HG03025 (cell line): ENCODE measurements at regions not wholly inside any gene's neighbourhood (a gene's known extent, or its start where the extent isn't known, plus 50 kb on each side); places are given as distances from the start of the nearest gene placed in this dataset.

Experiments used
- ATAC-seq: cut with Tn5 transposase; IDR thresholded peaks from one replicate; pipeline ENCODE4 v1.9.1; 2021; ENCODE audit warnings: mild to moderate bottlenecking, moderate library complexity; ENCODE audit not compliant: unreplicated experiment, low FRiP score

DNA sequence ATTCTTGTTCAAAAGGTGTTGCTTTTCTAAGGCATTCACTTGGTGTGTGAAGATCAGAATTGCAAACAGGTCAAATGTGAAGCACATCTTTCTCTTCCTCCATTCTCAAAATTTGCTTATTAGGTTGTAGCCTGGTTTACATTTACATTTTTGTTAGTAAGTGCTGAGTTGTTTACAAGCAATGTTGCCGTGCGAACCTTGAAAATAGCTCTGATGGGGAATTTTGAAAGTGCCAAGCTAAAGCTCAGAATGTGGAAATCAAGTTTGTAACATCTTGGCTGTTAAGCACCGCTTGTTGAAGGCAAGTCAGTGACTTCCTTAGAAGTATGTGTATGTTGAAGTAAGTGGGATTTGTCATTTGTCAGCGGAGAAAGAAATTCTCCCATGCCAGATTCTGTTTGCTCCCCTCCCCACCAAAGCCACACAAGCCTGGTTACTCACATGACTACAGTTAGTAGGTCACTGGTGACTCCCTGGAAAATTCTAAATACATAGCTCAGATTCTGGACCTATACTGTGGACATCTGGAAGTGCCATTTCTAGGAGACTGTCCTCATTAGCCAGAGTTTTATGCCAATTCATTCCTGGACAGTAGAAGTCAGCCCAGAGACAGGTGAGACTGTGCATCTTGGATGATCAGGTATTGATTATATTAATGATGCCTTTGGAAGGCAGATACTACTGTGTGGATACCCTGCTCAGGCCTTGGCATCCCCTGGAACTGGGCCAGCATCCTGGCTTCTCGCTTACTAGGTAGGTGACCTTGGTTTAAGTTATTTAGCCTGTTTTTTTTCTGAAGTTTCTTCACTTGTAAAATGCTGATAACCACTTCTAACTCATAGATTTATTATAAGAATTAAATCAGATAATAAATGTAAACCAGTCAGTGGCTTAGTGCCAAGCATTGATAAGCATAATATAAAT, 390.6 kb upstream of the SEMA6D start:
- no peak for ATAC-seq

DNA sequence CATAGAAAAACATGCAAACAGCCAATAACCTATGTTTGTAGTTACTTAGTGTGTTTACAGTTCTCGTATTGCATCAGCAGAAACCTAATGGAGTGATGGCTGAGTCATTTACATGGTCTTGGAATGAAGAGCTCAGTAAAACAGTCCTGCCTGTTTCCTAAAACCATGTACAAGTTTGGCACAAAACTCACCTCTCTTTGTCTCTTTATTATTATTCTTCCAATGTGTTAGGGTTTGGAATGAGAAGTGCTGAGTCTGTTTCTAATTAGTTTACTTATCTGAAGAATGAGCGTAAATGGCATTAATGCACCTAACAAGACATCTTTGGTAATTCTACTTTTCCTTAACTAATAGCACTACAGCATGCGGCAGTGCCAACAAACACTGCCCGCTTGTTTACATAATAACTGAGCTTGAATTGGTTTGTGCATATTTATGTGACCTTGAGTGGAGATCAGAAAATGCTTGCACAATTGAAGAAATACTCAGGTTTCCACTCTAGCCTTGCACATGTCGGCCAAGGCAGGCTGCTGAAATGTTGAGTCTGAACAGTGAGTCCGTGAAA, 385.4 kb upstream of the SEMA6D start:
- ATAC-seq: no peak

DNA sequence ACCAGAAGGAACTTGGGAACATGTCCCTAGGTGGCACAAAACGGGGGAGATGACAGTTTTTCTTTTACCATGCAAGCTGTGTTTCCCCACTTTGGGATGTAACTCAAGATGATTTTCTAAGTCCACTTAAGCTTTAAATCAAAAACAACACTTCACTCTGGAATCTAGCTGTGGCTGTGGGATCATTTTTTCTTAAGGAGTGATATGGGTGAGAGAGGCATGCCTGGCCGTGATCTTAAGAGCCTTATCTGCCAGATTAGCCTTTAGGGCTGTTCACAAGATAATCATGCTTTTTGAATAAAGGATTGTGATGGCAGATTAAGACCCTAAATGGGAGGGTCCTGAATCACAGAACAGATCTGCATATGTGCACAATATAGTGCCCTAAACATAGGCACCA, 384.8 kb upstream of the SEMA6D start:
- no peak for ATAC-seq

DNA sequence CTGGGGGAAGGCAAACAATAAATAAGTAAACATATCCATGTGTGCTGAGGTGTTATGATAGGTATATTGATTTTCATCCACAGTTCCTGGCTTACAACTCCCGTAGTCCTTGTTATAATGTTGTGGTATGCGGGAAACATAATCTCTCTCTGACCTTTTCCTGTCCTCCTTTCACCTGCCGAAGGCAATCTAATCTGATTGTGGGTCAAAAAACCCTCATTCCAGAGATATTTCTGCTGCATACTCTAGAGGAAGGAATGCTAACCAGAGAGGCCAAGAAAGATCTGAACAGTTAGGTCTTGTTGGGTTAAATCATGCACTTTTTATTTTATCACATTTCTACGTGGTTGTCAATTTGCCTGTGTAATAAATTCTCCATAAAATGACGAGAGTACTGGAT, 383.6 kb upstream of the SEMA6D start:
- no peak for ATAC-seq

DNA sequence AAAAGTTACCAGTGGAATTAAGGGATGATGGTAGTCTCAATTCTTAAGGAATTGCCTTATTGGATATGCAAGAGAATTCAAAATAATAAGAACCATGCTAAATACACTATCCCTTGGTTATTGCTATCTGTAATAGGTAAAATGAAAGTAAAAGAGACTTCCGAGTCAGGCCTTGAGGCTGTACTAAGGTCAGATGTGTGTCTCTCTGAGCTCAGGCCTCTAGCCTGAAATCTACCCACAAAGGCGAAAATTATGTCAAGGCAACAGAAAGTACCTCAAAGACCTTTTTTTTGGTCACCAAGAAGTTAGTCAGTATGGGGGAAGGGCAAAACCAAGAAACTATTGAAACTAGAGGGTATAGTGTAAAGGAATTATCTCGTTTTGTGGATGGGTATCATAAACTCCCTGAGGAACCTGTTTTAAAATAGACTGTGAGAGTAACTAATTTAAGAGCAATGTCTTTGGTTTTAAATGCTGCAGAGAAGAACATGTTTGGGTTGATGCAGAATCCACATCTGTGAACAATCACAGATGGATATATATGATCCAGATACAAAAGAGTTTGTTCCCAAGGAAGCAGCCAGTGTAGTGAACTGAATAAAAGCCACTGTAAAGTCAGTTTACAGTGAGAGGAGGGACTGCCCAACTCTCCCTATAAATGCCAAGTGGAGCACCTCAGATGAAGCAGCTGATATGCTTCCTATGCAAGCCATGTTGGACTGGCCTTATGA, 382.3 kb upstream of the SEMA6D start:
- ATAC-seq: no peak

DNA sequence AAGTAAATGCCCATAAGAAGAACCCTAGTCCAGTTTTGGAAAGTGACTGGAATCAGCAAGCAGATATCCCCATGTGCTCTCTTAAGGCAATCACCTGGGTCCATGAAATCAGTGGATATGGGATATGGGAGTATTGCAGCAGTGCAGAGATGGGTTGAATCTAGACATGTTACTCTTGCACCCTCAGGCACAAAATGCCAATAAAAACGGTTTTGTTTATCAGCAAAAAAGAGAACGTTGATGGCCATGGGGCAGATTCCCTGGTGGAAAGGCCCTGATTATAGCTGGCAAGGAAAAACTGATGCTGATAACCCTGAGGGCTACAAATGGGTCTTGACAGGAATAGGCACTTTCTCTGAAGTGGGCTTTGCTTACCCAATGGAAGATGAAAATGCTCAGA, 380.2 kb upstream of the SEMA6D start:
- ATAC-seq: no peak

DNA sequence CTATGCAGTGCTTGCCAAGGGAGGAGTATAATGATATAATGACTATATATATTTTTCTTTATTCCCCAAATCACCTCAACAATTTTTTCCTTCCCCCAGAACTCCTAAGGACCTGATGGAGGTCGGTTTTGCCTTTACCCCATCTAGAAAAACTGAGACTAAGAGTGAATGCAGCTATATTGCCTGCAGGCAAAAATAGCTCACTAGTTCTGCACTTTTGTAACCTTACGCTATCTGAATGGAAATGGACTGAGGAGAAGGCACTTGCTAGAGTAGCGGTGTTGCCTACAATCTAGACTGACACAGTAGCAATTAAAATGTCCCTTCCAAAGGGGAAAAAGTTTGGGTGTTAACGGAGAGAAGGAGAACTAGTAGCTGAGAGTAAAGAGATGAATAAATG, 379.5 kb upstream of the SEMA6D start:
- ATAC-seq: no peak

DNA sequence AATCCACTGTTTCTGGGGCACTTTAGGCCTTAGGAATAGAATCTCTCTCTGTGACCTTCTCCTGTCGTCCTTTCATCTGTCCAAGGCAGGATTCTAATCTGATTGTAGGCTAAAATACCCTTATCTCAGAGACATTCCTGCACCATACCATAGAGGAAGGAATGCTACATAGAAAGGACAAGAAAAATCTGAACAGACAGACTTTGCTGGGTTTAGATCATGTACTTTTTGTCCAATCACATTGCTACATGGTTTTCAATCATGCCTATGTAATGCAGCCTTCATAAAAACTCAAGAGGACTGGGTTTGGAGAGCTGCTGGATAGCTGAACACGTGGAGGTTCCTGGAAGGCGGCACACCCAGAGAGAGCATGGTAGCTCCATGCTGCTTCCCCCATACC, 378.5 kb upstream of the SEMA6D start:
- no peak for ATAC-seq

DNA sequence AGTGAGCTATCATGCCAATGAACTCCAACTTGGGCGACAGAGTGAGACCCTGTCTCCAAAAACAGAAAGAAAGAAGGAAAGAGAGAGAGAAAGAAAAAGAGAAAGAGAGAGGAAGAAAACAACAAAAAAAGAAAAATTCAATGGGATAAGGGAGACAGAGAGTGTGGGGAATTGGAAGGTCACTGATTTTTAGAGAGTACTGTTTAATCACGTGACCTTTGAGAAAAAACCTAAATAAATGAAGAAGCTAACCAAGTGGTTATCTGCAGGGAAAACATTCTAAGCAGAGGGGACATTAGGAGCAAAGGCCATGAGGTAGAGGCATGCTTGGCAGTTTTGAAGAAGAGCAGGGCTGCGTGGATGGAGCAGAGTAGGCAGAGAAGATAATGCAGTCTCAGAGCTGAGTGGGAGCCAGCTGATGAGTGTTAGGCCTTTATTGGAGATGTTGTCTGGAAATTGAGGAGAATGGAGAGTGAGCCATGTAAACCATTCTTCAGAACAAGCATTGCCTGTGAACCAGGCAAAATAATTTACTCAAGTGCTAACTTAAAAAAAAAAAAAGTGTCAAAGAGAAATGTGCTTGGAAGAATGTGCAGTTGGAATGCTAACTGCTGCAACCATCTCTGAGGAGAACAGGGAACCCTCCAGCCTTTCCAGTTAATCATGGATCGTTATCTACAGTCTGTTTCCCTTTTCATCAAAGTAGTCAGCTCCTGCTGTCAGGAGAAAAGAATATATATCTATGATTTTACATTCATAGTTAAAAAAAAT, 377.3 kb upstream of the SEMA6D start:
- no peak for ATAC-seq

DNA sequence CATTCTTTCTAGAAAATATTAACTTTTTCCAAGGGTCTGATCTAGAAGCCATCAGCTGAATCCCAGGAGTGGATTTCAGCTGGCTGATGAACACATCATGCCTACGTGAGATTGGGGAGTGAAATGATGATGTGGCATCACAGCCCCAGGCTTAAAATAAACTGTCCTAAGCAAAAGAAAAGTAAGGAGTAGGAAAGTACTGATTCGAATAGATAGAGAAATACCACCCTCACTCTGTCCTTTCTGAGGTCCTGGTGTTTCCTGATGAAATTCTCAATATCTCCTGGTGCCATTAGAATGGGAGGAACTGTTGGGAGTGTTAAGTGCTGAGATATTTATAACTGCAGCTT, 376.8 kb upstream of the SEMA6D start:
- no peak for ATAC-seq

DNA sequence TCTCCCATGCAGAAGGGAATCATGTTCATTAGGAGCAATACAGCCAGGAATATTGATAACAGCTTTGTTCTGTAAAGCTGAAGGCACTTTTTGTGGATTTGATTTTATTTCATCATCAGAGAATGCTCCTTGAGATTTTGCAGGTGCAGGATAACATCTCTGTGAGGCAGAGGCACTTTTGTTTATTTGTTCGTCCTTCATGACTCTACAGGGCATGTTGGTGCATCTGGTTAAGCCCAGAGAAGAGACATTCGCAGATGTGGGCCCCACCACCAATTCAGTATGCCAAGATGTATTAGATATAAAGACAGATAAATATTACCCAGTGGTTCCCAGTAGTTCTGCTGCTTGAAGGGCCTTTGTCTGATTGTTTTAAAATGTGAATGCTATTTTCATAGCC, 368.1 kb upstream of the SEMA6D start:
- no peak for ATAC-seq

DNA sequence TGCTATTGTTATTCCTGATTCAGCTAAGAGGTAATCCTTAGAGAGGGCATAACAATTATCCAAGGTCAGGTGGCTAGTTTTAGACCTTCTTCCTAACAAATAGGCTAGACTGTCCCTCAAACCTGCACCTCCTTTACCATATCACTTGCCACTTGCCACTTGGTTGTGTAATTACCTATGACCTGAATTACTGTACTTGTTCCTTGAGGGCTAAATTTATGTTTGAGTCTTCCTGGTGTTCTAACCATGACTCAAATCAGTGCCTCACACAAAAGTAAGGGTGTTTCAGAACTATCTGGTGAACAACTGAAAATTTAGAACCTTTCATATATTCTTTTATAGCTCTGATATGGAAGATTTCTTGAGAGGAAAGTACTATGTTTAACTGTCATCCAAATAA, 365.8 kb upstream of the SEMA6D start:
- no peak for ATAC-seq

DNA sequence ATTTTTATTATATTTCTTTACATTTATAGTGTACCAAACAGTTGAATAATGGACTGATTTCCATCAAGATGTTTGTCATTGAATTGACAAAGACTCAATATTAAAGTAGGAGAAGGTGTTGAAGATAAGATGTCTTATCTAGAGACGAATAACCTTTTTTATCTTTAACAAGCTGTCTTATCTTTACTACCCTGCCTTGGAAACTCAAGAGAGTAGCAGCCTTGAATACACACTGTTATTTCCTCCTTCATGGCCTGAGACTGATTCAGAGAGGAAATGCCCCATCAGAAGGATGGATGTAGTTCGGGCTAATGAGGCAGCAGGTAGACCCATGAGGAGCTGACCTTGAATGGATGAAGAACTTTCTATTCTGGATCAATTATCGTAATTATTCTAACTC, 365.1 kb upstream of the SEMA6D start:
- ATAC-seq: no peak

DNA sequence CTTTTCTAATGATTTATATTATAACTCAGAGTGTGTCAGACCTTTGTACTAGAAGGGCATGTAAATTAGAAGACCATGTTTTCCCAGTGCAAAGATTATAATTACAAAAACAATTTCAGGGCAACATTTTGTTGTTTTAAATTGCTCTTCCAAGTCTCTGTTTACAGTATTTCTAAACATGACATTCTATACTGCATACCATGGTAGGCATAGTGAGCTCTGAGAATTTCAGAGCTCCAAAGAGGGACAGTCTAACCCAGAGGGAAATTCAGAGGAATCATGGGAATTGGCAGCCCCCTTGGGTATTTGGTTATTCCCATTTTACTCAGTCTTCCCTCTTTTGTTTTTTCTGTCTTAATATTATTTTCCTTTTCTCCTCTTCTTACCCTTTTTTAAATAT, 361.5 kb upstream of the SEMA6D start:
- ATAC-seq: no peak

DNA sequence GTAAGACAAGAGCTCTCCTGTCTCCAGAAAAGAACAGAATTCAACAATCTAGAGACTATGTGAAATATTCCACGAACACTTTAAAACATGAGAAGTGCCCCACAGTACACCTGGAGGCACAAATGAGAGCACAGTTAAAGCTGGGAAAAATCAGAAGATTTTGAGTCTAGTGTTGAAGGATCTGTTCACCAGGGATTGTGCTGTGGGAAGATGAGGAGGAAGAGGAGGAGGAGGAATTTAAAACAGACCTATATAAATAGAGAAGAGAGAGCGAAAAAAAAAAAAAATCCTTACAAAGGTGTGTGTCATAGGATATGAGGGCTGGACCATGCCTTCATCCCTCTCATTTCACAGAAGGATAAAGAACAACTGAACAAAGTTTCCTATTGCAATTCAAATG, 361.0 kb upstream of the SEMA6D start:
- no peak for ATAC-seq

DNA sequence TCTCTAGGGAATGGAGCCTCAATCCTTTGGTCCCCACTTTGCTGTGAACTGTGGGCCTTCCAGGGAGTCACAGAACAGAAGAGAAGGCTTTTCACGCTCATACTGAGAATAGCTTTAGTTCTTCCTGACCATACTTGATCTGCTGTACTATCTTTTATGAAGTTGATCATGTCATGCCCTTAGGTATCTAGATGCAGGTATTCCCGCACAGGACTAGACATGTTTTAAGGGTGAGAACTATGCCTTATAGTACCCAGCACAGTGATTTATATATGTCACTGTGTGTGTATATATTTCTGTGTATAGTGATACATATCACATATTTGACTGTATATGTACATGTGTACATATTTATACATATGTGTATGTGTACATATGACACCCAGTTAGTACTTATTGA, 358.4 kb upstream of the SEMA6D start:
- ATAC-seq: no peak

DNA sequence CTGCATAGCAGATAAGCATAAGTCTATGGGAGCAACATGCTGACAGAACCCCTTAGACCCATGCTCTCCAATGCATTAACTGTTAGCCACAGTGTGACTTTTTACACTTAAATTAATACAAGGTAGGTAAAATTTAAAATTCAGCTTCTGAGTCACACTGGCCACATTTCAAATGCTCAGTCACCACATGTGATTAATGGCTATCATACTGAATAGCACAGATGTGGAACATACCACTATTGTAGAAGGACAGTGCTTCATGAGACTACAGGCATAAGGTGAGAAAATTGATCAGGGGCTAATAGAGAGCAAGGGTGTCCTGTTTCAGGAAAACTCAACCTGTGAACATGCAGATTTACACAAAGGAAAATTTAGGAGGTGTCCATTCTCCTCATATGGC, 357.0 kb upstream of the SEMA6D start:
- no peak for ATAC-seq

DNA sequence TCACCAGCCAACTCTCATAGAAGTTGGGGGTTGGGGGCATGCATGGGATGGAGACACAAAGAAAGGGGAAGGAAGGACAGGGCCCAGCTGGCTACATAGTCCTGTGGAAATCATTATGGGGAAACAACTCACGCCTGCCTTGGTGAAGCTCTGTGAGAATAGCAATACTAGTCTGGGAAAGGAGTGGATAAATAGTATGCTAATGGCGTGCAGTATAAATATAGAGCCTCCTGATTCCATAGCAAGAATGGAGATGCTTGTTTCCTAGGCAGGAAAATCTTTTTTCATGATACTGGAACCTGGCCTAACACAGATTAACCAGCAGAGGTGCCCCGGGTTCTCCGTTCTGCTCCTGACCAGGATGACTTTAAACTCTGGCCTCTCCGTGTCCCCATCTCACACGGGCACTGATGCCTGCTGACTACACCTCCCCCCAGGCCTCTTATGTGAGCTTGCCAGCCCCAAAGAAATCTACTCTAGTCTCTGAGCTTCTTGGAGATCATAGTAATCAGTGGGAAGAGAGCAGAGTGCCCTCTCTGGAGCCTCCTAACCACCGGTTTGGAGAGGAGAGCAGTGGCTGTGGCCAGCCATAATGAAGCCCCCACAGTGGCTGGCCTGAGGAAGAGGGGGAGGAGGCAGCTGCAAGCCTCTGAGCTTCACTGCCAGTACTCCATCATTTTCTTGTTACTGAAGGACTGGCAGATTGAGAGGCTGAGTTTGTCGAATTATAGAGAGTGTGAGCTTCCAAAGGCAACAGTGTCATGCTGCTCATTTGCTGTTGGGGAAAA, 355.0 kb upstream of the SEMA6D start:
- no peak for ATAC-seq

DNA sequence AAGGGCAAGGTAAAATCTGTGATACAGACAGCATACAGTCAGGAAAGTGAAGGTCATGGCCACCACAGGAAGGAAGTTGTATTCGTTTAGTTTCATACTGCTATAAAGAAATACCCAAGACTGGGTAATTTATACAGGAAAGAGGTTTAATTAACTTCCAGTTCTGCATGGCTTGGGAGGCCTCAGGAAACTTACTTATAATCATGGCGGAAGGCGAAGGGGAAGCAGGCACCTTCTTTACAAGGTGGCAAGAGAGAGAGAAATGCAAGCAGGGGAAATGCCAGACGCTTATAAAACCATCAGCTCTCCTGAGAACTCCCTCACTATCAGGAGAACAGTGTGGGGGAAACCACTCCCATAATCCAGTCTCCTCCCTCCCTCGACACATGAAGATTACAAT, 353.7 kb upstream of the SEMA6D start:
- no peak for ATAC-seq
